ENCODE measurements at regions not wholly inside any gene's neighbourhood (a gene's known extent, or its start where the extent isn't known, plus 50 kb on each side); places are given as distances from the start of the nearest gene placed in this dataset.

DNA sequence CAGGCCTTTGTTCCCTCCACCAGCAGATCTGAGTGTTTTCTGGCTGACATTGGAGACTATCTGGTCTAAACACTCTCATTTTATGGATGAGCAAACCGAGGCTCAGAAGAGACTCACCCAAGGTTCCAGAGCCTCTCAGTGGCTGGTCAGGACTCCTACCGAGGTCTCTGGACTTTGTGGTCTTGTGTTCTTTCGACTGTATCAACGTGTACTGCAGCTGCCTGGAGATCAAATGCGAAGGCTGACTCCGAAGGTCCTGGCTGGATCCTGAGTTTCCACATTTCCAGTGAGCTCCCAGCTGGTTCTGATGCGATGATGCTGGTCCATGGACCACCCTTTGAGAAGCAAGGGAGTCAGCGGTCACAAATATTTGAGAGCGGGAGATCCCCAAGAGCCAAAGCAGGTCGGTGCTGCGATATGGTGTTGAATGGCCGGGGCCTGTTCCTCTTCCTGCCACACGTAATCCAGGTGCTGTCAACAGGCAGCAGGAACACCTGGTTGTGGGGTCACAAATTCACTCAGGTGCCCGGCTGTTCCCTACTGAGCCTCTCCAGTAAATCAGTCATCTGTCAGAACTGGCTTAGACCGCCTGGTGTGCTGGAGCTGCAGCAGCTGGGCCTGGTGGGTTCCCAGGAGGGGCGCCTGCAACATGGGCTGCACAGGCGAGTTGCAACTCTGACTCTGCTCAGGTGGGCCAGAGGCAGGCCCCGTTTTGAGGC, 94.8 kb upstream of the USP24 start:
- no peak for TF ChIP-seq POLR2A (IDR thresholded peaks at IDR 0.05; ENCODE audit: low read depth, low read length)
- TF ChIP-seq POLR2AphosphoS5 (IDR thresholded peaks at IDR 0.05; ENCODE audit: low read depth, low read length) = no peak
- no peak for TF ChIP-seq TAF1 (IDR thresholded peaks at IDR 0.05; ENCODE audit: low read depth, low read length)
- no peak for TF ChIP-seq POU2F2 (IDR thresholded peaks at IDR 0.05; ENCODE audit: low read depth, low read length)
- no peak for TF ChIP-seq SPI1 (IDR thresholded peaks at IDR 0.05; ENCODE audit: low read depth, low read length)
